Bronchial epithelial cell (primary cell): ENCODE measurements at regions not wholly inside any gene's neighbourhood (a gene's known extent, or its start where the extent isn't known, plus 50 kb on each side); places are given as distances from the start of the nearest gene placed in this dataset.

Source experiments
- DNase-seq: peaks from one replicate; pipeline ENCODE4 v3.0.0-alpha.2; 2010; ENCODE audit warnings: low read depth
- FAIRE-seq: peaks from 2 replicates; lab custom pipeline; 2011; peaks lifted over from hg19 to GRCh38; lab: Jason Lieb, UNC
- H3K27me3 ChIP-seq: 2 replicates; pipeline ENCODE4 v1.5.1; 2011; ENCODE audit warnings: low read length; ENCODE audit not compliant: control insufficient read depth, insufficient read depth
- H3K36me3 ChIP-seq: 2 replicates; pipeline ENCODE4 v1.5.1; 2011; ENCODE audit warnings: low read length; ENCODE audit not compliant: control insufficient read depth, insufficient read depth
- H3K4me3 ChIP-seq: 2 replicates; pipeline ENCODE4 v1.5.1; 2011; ENCODE audit warnings: mild to moderate bottlenecking, low read depth, low read length, control low read depth
- CTCF ChIP-seq: IDR thresholded peaks from 2 replicates; pipeline ENCODE4 v1.5.1; 2011; ENCODE audit warnings: mild to moderate bottlenecking, moderate library complexity, low read length, control low read depth, inconsistent platforms; ENCODE audit not compliant: insufficient read depth, severe bottlenecking

- H3K4me3 ChIP-seq, result no peak overlapping the region
- no peak for DNase-seq
- TF ChIP-seq CTCF, result no peak
- H3K36me3 ChIP-seq, result no peaks in the 10 kb centered on the region
- FAIRE-seq, result no peak
- H3K27me3 ChIP-seq, result peaks cover 7% of the 10 kb centered on the region
These were observed 107.3 kb upstream of the PRR20G start for GRCh38 chr3:127394984-127395662.

GRCh38 chr3:127394031-127394430 is 106.2 kb upstream of the PRR20G start:
- no peak for TF ChIP-seq CTCF
- H3K27me3 ChIP-seq, result peaks cover 7% of the 10 kb centered on the region
- FAIRE-seq (no peak), DNase-seq (no peak)
- no peaks in the 10 kb centered on the region for H3K36me3 ChIP-seq
- no peak overlapping the region for H3K4me3 ChIP-seq

DNA sequence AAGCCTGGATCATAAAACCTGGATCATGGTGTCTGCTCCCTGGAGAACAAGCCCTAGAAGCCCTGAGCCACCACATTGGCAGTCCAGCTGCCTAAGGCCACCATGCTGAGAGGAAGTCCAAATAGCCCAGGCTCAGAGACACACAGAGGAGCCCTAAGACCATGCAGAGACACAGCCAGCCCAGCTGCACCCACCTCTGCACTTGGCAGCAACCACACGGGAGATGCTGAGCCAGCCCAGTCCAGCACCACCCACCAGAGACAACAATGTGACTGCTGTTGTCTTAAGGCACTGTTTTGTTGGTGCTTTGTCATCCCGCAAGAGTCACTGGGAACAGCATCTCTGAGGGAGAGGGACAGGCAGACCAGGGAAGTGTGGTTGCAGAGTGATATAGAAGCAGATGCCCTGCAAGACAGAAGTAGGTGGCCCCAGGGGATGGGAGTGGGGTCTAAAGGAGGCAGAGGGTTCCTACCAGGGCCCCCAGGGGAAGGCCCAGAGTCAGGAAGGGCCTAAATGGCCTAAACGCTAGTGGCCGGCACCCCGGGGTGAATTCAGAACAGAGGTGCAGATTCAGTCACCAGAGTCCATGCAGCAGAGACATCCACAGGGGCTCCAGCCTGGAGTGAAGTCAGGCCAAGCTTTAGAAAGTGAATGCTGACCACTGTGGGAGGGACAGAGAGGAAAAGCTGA is 105.4 kb upstream of the PRR20G start:
- peaks cover 8% of the 10 kb centered on the region for H3K27me3 ChIP-seq
- no peak for TF ChIP-seq CTCF
- DNase-seq (no peak), FAIRE-seq (peak; percentile 88)
- no peak overlapping the region for H3K4me3 ChIP-seq
- no peaks in the 10 kb centered on the region for H3K36me3 ChIP-seq

- no peaks in the 10 kb centered on the region for H3K36me3 ChIP-seq
- H3K4me3 ChIP-seq, result no peak overlapping the region
- no peak for DNase-seq
- FAIRE-seq, result no peak
- H3K27me3 ChIP-seq, result peaks cover 8% of the 10 kb centered on the region
- no peak for TF ChIP-seq CTCF
These were observed 104.3 kb upstream of the PRR20G start for GRCh38 chr3:127392156-127392490.

DNA sequence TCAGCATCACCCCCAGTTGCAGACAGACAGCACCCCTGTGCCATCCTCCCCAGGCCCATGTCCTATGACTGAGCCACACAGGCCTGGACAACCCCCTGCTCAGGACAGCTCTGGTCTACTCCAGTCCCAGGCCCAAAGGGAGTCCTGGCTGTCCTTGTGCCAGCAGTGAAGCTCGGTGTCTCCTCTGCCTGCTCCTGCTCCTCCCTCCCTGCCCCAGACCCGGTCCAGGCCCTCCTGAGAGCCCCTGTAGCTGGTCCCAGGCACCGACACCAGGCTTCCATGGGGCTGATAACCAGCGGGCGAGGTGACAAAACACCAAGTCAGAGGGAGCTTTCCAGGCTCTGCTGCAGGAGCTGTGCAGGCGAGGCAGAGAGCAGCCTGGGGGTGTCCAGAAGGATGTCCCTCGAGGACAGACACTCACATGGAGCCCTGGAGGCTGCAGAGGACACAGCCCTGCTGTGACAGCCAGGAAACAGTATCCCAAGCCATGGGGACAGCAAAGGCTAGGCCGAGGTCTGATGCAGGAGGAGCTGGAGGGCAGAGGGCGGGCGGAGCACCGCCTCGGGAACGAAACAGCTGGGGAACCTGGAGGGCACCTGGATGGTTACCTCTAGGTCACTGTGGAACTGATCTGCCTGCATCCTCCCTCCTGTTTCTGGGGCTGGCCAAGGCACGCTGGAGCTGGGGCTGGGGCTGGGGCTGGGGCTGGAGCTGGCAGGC is 103.8 kb upstream of the PRR20G start:
- Histone ChIP-seq H3K36me3 (no peaks in the 10 kb centered on the region), H3K4me3 (no peak overlapping the region), H3K27me3 (peaks cover 8% of the 10 kb centered on the region)
- no peak for TF ChIP-seq CTCF
- FAIRE-seq (no peak), DNase-seq (no peak)
